ENCODE measurements at regions not wholly inside any gene's neighbourhood (a gene's known extent, or its start where the extent isn't known, plus 50 kb on each side); places are given as distances from the start of the nearest gene placed in this dataset.

GRCh38 chr2:143823296-143823695 is 694.1 kb downstream of the ARHGAP15 start:
- TF ChIP-seq, protein P1, sequence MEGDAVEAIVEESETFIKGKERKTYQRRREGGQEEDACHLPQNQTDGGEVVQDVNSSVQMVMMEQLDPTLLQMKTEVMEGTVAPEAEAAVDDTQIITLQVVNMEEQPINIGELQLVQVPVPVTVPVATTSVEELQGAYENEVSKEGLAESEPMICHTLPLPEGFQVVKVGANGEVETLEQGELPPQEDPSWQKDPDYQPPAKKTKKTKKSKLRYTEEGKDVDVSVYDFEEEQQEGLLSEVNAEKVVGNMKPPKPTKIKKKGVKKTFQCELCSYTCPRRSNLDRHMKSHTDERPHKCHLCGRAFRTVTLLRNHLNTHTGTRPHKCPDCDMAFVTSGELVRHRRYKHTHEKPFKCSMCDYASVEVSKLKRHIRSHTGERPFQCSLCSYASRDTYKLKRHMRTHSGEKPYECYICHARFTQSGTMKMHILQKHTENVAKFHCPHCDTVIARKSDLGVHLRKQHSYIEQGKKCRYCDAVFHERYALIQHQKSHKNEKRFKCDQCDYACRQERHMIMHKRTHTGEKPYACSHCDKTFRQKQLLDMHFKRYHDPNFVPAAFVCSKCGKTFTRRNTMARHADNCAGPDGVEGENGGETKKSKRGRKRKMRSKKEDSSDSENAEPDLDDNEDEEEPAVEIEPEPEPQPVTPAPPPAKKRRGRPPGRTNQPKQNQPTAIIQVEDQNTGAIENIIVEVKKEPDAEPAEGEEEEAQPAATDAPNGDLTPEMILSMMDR (IDR thresholded peaks at IDR 0.05): no peak
- TF ChIP-seq POLR2AphosphoS5 (IDR thresholded peaks at IDR 0.05) (no peak), POLR2A (IDR thresholded peaks at IDR 0.05) (no peak)

GRCh38 chr2:143822736-143823135 is 693.5 kb downstream of the ARHGAP15 start:
- 98% methylated on average over 8 of the region's 8 CpGs for WGBS
- Histone ChIP-seq H3K9me3 (no peaks in the 10 kb centered on the region), H3K4me1 (replicated peaks) (no peaks in the 10 kb centered on the region), H3K27me3 (replicated peaks; ENCODE audit: insufficient read depth) (no peaks in the 10 kb centered on the region), H3K4me3 (no peak overlapping the region), H3K27ac (no peak overlapping the region), H3K36me3 (no peaks in the 10 kb centered on the region)
- intact Hi-C loops (cut with DNase I): no loop called here
- TF ChIP-seq POLR2A (IDR thresholded peaks at IDR 0.05) (no peak), POLR2AphosphoS5 (IDR thresholded peaks at IDR 0.05) (no peak)
- TF ChIP-seq, protein P1 (IDR thresholded peaks at IDR 0.05): no peak
- no peak for DNase-seq (ENCODE audit: low spot score)

More at GRCh38 chr2:143823296-143823695, 694.1 kb downstream of the ARHGAP15 start:
- Histone ChIP-seq H3K27ac (no peak overlapping the region), H3K27me3 (replicated peaks; ENCODE audit: insufficient read depth) (no peaks in the 10 kb centered on the region), H3K36me3 (no peaks in the 10 kb centered on the region), H3K9me3 (no peaks in the 10 kb centered on the region), H3K4me3 (no peak overlapping the region), H3K4me1 (replicated peaks) (no peaks in the 10 kb centered on the region)
- intact Hi-C loops (cut with DNase I): no loop called here
- 36% methylated on average over 2 of the region's 2 CpGs for WGBS
- no peak for DNase-seq (ENCODE audit: low spot score)

GRCh38 chr2:143819764-143820163 is 690.5 kb downstream of the ARHGAP15 start:
- Histone ChIP-seq H3K27ac (no peak overlapping the region), H3K36me3 (no peaks in the 10 kb centered on the region), H3K9me3 (no peaks in the 10 kb centered on the region), H3K4me3 (no peak overlapping the region), H3K27me3 (replicated peaks; ENCODE audit: insufficient read depth) (no peaks in the 10 kb centered on the region), H3K4me1 (replicated peaks) (no peaks in the 10 kb centered on the region)
- TF ChIP-seq, protein P1 (IDR thresholded peaks at IDR 0.05): no peak
- TF ChIP-seq POLR2A (IDR thresholded peaks at IDR 0.05): no peak
- TF ChIP-seq POLR2AphosphoS5 (IDR thresholded peaks at IDR 0.05): no peak
- DNase-seq (ENCODE audit: low spot score): no peak
- 44% methylated on average over 7 of the region's 7 CpGs for WGBS
- intact Hi-C loops (cut with DNase I): no loop called here

DNA sequence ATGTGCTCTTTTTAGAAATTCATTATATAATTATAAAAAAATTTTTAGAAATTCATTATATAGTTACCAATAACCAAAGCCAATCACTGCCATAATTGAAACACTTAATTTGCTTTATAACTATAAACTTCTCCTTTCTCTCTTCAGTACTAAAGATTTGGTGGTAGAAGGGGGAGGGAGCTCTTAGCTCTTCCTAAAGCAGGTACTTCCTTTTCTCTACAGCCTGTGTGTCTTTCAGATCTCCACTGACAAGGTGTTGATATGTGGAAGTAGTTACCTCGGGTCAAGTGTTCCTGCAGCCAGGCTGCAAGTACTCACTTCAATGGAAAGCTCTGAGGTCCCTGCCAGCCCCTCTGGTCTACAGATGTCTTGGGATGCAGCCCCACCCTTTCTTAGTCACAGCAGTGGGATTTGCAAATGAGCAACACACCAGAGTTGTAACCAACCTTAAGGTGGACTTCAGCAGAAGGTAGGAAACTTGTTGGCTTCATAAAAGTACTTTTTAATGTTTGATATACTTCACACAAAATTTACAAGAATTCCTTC is 690.0 kb downstream of the ARHGAP15 start:
- TF ChIP-seq, protein P1 (IDR thresholded peaks at IDR 0.05): no peak
- TF ChIP-seq POLR2A (IDR thresholded peaks at IDR 0.05): no peak
- no peak for TF ChIP-seq POLR2AphosphoS5 (IDR thresholded peaks at IDR 0.05)
- intact Hi-C loops (cut with DNase I): no loop called here
- Histone ChIP-seq H3K9me3 (no peaks in the 10 kb centered on the region), H3K27ac (no peak overlapping the region), H3K4me1 (replicated peaks) (no peaks in the 10 kb centered on the region), H3K4me3 (no peak overlapping the region), H3K36me3 (no peaks in the 10 kb centered on the region), H3K27me3 (replicated peaks; ENCODE audit: insufficient read depth) (no peaks in the 10 kb centered on the region)
- no peak for DNase-seq (ENCODE audit: low spot score)
- 33% methylated on average over 1 of the region's 1 CpG for WGBS

Small RNA genes in the stretch of these regions (small RNA-seq; reads per million reads assigned to genes)
- gene RF00019: 0 reads per million in 2 donors
